Panc1 (cell line): ENCODE measurements at regions not wholly inside any gene's neighbourhood (a gene's known extent, or its start where the extent isn't known, plus 50 kb on each side); places are given as distances from the start of the nearest gene placed in this dataset.

Source experiments
- ATAC-seq: fragments of 200-7000 bp; cut with Tn5 transposase; 2 replicates; pipeline ENCODE4 v1.9.1; 2020; ENCODE audit warnings: mild to moderate bottlenecking, moderate library complexity
- BruUV-seq: library from RNA; stranded (reverse); fragments of 400-500 nt; replicated peaks from 2 replicates; lab custom pipeline; 2021; lab: Mats Ljungman, UMichigan
- CTCF ChIA-PET: fragments of 300-600 bp; sonication (Branson Sonifier 250); formaldehyde crosslinking; loops from one replicate; lab custom pipeline; 2022; ENCODE audit warnings: antibody characterized with exemption; lab: Charles Lee
- POLR2A ChIA-PET: fragments of 300-600 bp; sonication (Branson Sonifier 250); formaldehyde crosslinking; loops from one replicate; lab custom pipeline; 2022; ENCODE audit warnings: antibody characterized with exemption; lab: Charles Lee
- DNase-seq: peaks from one replicate; pipeline ENCODE4 v3.0.0-alpha.2; 2010; ENCODE audit warnings: low read depth, low spot score
- H3K27ac ChIP-seq: 2 replicates; pipeline ENCODE4 v1.5.1; 2011; ENCODE audit warnings: mild to moderate bottlenecking, low read length, inconsistent platforms
- H3K27me3 ChIP-seq: fragments of 200-500 bp; sonication (Bioruptor generic); 2 replicates; pipeline ENCODE4 v1.6.0; 2014; ENCODE audit warnings: low read length, inconsistent platforms; ENCODE audit not compliant: control insufficient read depth, insufficient read depth
- H3K36me3 ChIP-seq: fragments of 200-500 bp; sonication (Bioruptor generic); 2 replicates; pipeline ENCODE4 v1.5.1; 2014; ENCODE audit warnings: inconsistent platforms, mild to moderate bottlenecking, low read length, moderate library complexity; ENCODE audit not compliant: control insufficient read depth, insufficient read depth
- H3K4me1 ChIP-seq: 2 replicates; pipeline ENCODE4 v1.5.1; 2011; ENCODE audit warnings: inconsistent platforms, mild to moderate bottlenecking, low read length, moderate library complexity; ENCODE audit not compliant: control insufficient read depth, insufficient read depth
- H3K4me3 ChIP-seq, 2 experiments: 2 replicates each; pipeline ENCODE4 v1.5.1; 2011 to 2012; ENCODE audit warnings: low read depth in 2 of 2, low read length in 2 of 2, mild to moderate bottlenecking in 2 of 2, inconsistent platforms in 1 of 2, moderate library complexity in 1 of 2
- H3K9me3 ChIP-seq: fragments of 200-500 bp; sonication (Bioruptor generic); 2 replicates; pipeline ENCODE4 v1.5.1; 2014; ENCODE audit warnings: low read depth, mild to moderate bottlenecking, inconsistent platforms, low read length, moderate library complexity; ENCODE audit not compliant: control insufficient read depth, insufficient read depth
- CTCF ChIP-seq: fragments of 450-650 bp; IDR thresholded peaks from 2 replicates; pipeline ENCODE4 v1.5.1; 2017; ENCODE audit warnings: mild to moderate bottlenecking
- POLR2AphosphoS5 ChIP-seq: IDR thresholded peaks from 2 replicates; pipeline ENCODE4 v1.6.1; 2012; ENCODE audit warnings: mild to moderate bottlenecking, low read depth, low read length, moderate library complexity
- REST ChIP-seq, 2 experiments: IDR thresholded peaks; 2 replicates each; pipeline ENCODE4 v1.6.1; 2011 to 2012; ENCODE audit warnings: low read depth in 2 of 2, control low read depth in 1 of 2, low read length in 1 of 2, mild to moderate bottlenecking in 1 of 2, moderate library complexity in 1 of 2; ENCODE audit not compliant: insufficient read depth in 1 of 2
- SIN3A ChIP-seq: IDR thresholded peaks from 2 replicates; pipeline ENCODE4 v1.6.1; 2012; ENCODE audit warnings: low read depth, mild to moderate bottlenecking, low read length, moderate library complexity, borderline replicate concordance; ENCODE audit not compliant: insufficient read depth
- TCF7L2 ChIP-seq: IDR thresholded peaks from 2 replicates; pipeline ENCODE4 v1.6.1; 2011; ENCODE audit warnings: mild to moderate bottlenecking, low read depth, low read length, inconsistent platforms
- in situ Hi-C: cut with HindIII; loops from 2 replicates; pipeline ENCODE4 v1.10.0; 2016; ENCODE audit warnings: low sequenced_read_pairs, low pct_unique_long_range_greater_than_20kb
- intact Hi-C: fragments of 100-400 bp; cut with micrococcal nuclease; formaldehyde crosslinking; loops from one replicate; pipeline ENCODE4 v1.10.0; 2022; ENCODE audit not compliant: unreplicated experiment

- Histone ChIP-seq H3K36me3 (no peaks in the 10 kb centered on the region), H3K27me3 (no peaks in the 10 kb centered on the region), H3K27ac (no peak overlapping the region), H3K4me3 (no peak overlapping the region), H3K9me3 (no peaks in the 10 kb centered on the region), H3K4me1 (no peaks in the 10 kb centered on the region)
- intact Hi-C loops, result no loop called here
- ATAC-seq (no peak), DNase-seq (no peak)
- no TSS peak for BruUV-seq
- ChIA-PET CTCF (interaction anchor here (0.7 kb wide), 1 partner anchor 24 kb away, joined by 10 read pairs; no protein-coding TSS in a partner anchor), POLR2A (no interaction called here)
- TF ChIP-seq SIN3A (no peak), REST (IDR thresholded peaks at IDR 0.05; ENCODE audit: insufficient read depth in 1 of 2, low read depth in 2 of 2, low read length in 1 of 2) (no peak), TCF7L2 (no peak), POLR2AphosphoS5 (no peak), CTCF (no peak)
- in situ Hi-C loops, result no loop called here
Measured at GRCh38 chr19:30130356-30131122, 188.5 kb downstream of the URI1 start.

- ChIA-PET POLR2A (no interaction called here), CTCF (interaction anchor here (0.6 kb wide), 1 partner anchor 98 kb away, joined by 3 read pairs; no protein-coding TSS in a partner anchor)
- no peak overlapping the region for H3K4me3 ChIP-seq
- in situ Hi-C loops (no loop called here), intact Hi-C loops (no loop called here)
- H3K36me3 ChIP-seq, result no peaks in the 10 kb centered on the region
- no peaks in the 10 kb centered on the region for H3K27me3 ChIP-seq
- DNase-seq, result no peak
- no peaks in the 10 kb centered on the region for H3K9me3 ChIP-seq
- no TSS peak for BruUV-seq
- no peak overlapping the region for H3K27ac ChIP-seq
- H3K4me1 ChIP-seq, result no peaks in the 10 kb centered on the region
- TF ChIP-seq POLR2AphosphoS5, result no peak
- no peak for TF ChIP-seq TCF7L2
- TF ChIP-seq CTCF, result no peak
- TF ChIP-seq SIN3A, result no peak
- TF ChIP-seq REST (IDR thresholded peaks at IDR 0.05; ENCODE audit: insufficient read depth in 1 of 2, low read depth in 2 of 2, low read length in 1 of 2), result no peak
- no peak for ATAC-seq
Measured at GRCh38 chr19:30131246-30131645, 189.2 kb downstream of the URI1 start.
